Vagina (tissue), 2 donors: ENCODE measurements at regions not wholly inside any gene's neighbourhood (a gene's known extent, or its start where the extent isn't known, plus 50 kb on each side); places are given as distances from the start of the nearest gene placed in this dataset.

ENCODE experiments used
- DNase-seq, 2 donors: peaks; one replicate each; pipeline ENCODE4 v3.0.0-alpha.2; 2017; ENCODE audit errors: extremely low spot score in 2 of 2
- H3K27ac ChIP-seq: fragments of 200-600 bp; sonication (generic); one replicate; pipeline ENCODE4 v1.5.1; 2019
- H3K27me3 ChIP-seq: fragments of 200-600 bp; sonication (generic); one replicate; pipeline ENCODE4 v1.5.1; 2019
- H3K36me3 ChIP-seq, 2 donors: fragments of 200-600 bp; sonication (generic); one replicate each; pipeline ENCODE4 v1.5.1; 2017 to 2019
- H3K4me1 ChIP-seq: fragments of 200-600 bp; sonication (generic); one replicate; pipeline ENCODE4 v1.5.1; 2019
- H3K4me3 ChIP-seq, 2 donors: fragments of 200-600 bp; sonication (generic); 1 replicate in 1 of 2; 2 replicates in 1 of 2; pipeline ENCODE4 v1.5.1; 2016 to 2019
- H3K9me3 ChIP-seq: fragments of 200-600 bp; sonication (generic); one replicate; pipeline ENCODE4 v1.5.1; 2019
- POLR2A ChIP-seq, 2 donors: fragments of 450-650 bp; IDR thresholded peaks; one replicate each; pipeline ENCODE4 v1.6.1; 2017; ENCODE audit warnings: antibody characterized with exemption in 2 of 2, mild to moderate bottlenecking in 2 of 2, moderate library complexity in 2 of 2
- POLR2AphosphoS5 ChIP-seq, 2 donors: sonication (generic); formaldehyde crosslinking; IDR thresholded peaks; one replicate each; pipeline ENCODE4 v1.9.0; 2017; ENCODE audit warnings: antibody characterized with exemption in 2 of 2, mild to moderate bottlenecking in 2 of 2, low read depth in 1 of 2; ENCODE audit not compliant: insufficient read depth in 1 of 2
- intact Hi-C: fragments of 100-400 bp; cut with DNase I; formaldehyde crosslinking; loops from one replicate; pipeline ENCODE4 v1.15.1; 2023
- TF ChIP-seq, protein P1 (sequence below), 3 experiments: fragments of 450-650 bp in 2 of 3; fragments of 200-600 bp in 1 of 3; sonication (generic) in 1 of 3; IDR thresholded peaks; one replicate each; pipeline ENCODE4 v1.5.1; 2017 to 2019; ENCODE audit warnings: antibody characterized with exemption in 3 of 3, mild to moderate bottlenecking in 2 of 3, moderate library complexity in 2 of 3

DNA sequence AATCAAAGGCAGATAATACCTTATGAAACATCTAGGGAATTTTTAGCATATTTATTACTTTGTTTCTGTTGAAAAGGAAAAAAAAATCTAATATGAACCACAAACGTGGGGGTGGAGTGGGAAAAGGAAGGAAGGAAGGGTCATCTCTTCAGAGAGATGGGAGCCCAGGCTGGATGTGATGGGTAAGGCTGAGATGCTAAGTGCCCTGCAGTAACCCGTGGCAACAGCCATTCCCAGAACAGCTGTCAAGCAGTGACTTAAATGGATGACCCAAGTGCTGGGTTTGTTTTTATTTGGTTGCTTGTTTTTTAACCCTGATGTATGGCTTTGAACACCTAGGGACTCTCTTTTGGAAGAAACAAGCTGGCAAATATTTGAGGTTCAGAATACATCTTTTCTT is 50.7 kb upstream of the KLF7 start:
- H3K9me3 ChIP-seq: no peaks in the 10 kb centered on the region
- no peak overlapping the region for H3K27ac ChIP-seq
- TF ChIP-seq POLR2AphosphoS5 (IDR thresholded peaks at IDR 0.05; ENCODE audit: insufficient read depth in 1 of 2, low read depth in 1 of 2) (no peak), POLR2A (IDR thresholded peaks at IDR 0.05) (no peak)
- TF ChIP-seq, protein P1, sequence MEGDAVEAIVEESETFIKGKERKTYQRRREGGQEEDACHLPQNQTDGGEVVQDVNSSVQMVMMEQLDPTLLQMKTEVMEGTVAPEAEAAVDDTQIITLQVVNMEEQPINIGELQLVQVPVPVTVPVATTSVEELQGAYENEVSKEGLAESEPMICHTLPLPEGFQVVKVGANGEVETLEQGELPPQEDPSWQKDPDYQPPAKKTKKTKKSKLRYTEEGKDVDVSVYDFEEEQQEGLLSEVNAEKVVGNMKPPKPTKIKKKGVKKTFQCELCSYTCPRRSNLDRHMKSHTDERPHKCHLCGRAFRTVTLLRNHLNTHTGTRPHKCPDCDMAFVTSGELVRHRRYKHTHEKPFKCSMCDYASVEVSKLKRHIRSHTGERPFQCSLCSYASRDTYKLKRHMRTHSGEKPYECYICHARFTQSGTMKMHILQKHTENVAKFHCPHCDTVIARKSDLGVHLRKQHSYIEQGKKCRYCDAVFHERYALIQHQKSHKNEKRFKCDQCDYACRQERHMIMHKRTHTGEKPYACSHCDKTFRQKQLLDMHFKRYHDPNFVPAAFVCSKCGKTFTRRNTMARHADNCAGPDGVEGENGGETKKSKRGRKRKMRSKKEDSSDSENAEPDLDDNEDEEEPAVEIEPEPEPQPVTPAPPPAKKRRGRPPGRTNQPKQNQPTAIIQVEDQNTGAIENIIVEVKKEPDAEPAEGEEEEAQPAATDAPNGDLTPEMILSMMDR (IDR thresholded peaks at IDR 0.05): no peak
- H3K4me1 ChIP-seq: peaks cover 5% of the 10 kb centered on the region
- H3K27me3 ChIP-seq: no peaks in the 10 kb centered on the region
- intact Hi-C loops: no loop called here
- no peak for DNase-seq
- no peak overlapping the region for H3K4me3 ChIP-seq
- no peaks in the 10 kb centered on the region for H3K36me3 ChIP-seq

DNA sequence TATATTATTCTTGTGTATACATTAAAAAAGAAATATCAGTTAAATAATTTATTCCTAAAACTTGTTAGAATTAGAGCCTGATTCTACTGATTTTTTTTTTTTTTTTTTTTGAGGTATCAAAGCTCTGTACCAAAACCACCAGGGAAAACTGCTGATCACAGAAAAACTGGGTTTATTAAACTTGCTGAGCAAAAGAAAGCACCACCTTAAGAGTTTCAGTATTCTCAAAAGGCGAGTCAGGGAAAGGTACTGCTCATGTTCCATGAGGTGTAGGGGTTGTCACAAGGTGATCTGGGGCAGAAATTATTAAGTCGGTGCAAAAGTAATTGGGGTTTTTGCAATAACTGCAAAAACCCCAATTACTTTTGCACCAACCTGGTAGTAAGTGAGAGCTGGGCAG is 51.7 kb upstream of the KLF7 start:
- DNase-seq: no peak
- Histone ChIP-seq H3K27me3 (no peaks in the 10 kb centered on the region), H3K36me3 (no peaks in the 10 kb centered on the region), H3K27ac (no peak overlapping the region), H3K9me3 (no peaks in the 10 kb centered on the region), H3K4me3 (no peak overlapping the region), H3K4me1 (peaks cover 5% of the 10 kb centered on the region)
- TF ChIP-seq, protein P1 (IDR thresholded peaks at IDR 0.05): no peak
- no peak for TF ChIP-seq POLR2A (IDR thresholded peaks at IDR 0.05)
- TF ChIP-seq POLR2AphosphoS5 (IDR thresholded peaks at IDR 0.05; ENCODE audit: insufficient read depth in 1 of 2, low read depth in 1 of 2): no peak
- intact Hi-C loops: no loop called here

DNA sequence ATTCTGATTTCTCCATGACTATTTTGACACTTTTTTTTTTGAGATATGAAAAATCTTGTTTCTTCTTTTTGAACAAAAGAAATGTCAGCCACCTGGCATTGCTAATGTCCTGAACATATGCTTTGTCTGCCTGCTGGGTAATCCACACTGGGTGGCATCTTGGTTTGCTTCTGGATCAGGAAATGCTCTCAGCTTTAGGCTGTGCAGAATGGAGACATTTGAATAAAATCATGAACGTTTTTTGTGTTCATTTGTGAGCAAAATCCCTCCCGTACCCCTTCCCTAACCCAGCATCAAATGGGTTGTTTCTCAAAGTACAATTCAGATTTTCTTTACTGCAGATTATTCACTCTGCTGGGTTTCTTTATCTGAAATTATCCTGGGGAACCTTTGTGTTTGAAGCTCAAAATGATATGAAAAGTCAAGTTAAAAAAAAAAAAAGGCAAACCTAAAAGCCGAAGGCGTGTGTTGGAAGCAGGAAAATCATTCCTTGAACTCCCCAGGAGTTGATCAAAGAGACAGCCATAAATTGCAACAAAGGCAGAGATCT is 53.4 kb upstream of the KLF7 start:
- no peak for DNase-seq
- H3K27me3 ChIP-seq: no peaks in the 10 kb centered on the region
- H3K9me3 ChIP-seq: no peaks in the 10 kb centered on the region
- intact Hi-C loops: no loop called here
- H3K4me3 ChIP-seq: no peak overlapping the region
- no peak overlapping the region for H3K27ac ChIP-seq
- H3K4me1 ChIP-seq: peaks cover 5% of the 10 kb centered on the region
- H3K36me3 ChIP-seq: no peaks in the 10 kb centered on the region
- TF ChIP-seq POLR2A (IDR thresholded peaks at IDR 0.05): no peak
- TF ChIP-seq POLR2AphosphoS5 (IDR thresholded peaks at IDR 0.05; ENCODE audit: insufficient read depth in 1 of 2, low read depth in 1 of 2): no peak
- TF ChIP-seq, protein P1 (IDR thresholded peaks at IDR 0.05): no peak

DNA sequence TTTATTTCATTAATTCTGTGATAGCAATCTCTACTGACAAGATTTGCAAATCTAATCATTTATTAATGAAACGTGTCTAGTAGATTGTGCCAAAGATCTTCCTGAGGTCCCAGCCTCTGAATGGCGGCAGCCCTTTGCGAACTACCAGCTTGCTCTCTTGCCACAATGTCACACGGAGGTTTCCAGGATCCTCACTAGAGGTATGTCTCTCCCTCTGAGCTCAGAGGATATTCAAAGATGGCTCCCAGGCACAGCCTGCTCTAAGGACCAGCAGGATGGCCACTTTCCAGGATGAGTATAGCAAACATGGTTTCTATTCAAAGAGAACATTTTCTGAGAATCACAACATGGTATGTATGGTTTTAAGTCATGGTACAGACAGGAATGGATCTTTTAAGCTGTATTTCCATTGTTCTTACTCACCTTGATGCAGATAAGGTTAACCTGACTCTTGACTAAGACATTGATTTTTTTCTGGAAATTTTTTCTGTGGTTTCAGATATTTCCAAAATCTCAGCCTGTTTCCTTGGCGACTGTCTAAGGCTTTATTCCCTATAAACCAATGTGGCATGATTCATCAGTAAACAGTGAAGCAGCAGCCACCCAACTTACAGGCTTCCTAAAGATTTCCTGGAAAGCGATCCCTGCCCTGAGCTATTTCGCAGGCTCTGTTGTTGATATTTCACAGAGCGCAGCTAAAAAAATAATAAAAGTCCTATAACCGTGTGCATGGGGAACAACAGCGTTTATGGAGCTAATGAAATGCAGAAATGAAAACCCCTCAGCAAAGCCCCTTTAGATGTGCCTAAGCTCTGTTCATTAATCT is 54.1 kb upstream of the KLF7 start:
- no peak overlapping the region for H3K27ac ChIP-seq
- no peaks in the 10 kb centered on the region for H3K36me3 ChIP-seq
- no peaks in the 10 kb centered on the region for H3K27me3 ChIP-seq
- TF ChIP-seq POLR2AphosphoS5 (IDR thresholded peaks at IDR 0.05; ENCODE audit: insufficient read depth in 1 of 2, low read depth in 1 of 2) (no peak), POLR2A (IDR thresholded peaks at IDR 0.05) (no peak)
- TF ChIP-seq, protein P1 (IDR thresholded peaks at IDR 0.05): no peak
- intact Hi-C loops: no loop called here
- H3K9me3 ChIP-seq: no peaks in the 10 kb centered on the region
- H3K4me1 ChIP-seq: peaks cover 5% of the 10 kb centered on the region
- H3K4me3 ChIP-seq: no peak overlapping the region
- no peak for DNase-seq

DNA sequence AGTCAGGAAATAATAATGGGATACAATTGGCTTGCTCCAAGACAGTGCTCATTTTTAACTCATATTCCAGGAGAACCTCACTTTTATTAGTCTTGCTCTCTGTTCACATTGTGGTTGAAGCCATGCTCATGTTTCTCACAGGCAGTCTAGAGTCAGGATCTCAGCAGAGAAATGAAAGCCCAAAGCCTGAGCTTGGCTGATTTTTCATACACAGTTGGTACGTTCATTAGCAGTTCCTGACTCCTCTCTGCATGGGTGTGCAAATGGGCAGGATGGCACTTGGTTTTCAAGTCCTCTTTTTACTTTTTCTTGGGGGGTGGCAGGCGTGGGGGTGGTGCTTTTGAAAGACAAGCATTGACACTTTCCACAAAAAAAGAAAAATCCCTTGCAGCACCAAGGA is 56.0 kb upstream of the KLF7 start:
- H3K4me1 ChIP-seq: peaks cover 5% of the 10 kb centered on the region
- no peak for DNase-seq
- H3K27me3 ChIP-seq: no peaks in the 10 kb centered on the region
- no peak overlapping the region for H3K27ac ChIP-seq
- H3K9me3 ChIP-seq: no peaks in the 10 kb centered on the region
- intact Hi-C loops: no loop called here
- no peaks in the 10 kb centered on the region for H3K36me3 ChIP-seq
- no peak for TF ChIP-seq POLR2A (IDR thresholded peaks at IDR 0.05)
- TF ChIP-seq, protein P1 (IDR thresholded peaks at IDR 0.05): no peak
- TF ChIP-seq POLR2AphosphoS5 (IDR thresholded peaks at IDR 0.05; ENCODE audit: insufficient read depth in 1 of 2, low read depth in 1 of 2): no peak
- H3K4me3 ChIP-seq: no peak overlapping the region
